Breast epithelium (tissue), 3 donors: ENCODE measurements at regions not wholly inside any gene's neighbourhood (a gene's known extent, or its start where the extent isn't known, plus 50 kb on each side); places are given as distances from the start of the nearest gene placed in this dataset.

ENCODE experiments used
- CTCF ChIP-seq, 3 donors: fragments of 450-650 bp; IDR thresholded peaks; one replicate each; pipeline ENCODE4 v1.5.1; 2016 to 2017; ENCODE audit warnings: antibody characterized with exemption in 3 of 3, mild to moderate bottlenecking in 3 of 3, moderate library complexity in 3 of 3
- POLR2A ChIP-seq: fragments of 450-650 bp; IDR thresholded peaks from one replicate; pipeline ENCODE4 v1.6.1; 2016; ENCODE audit warnings: antibody characterized with exemption, mild to moderate bottlenecking, moderate library complexity
- POLR2AphosphoS5 ChIP-seq, 3 donors: sonication (generic); formaldehyde crosslinking; IDR thresholded peaks; one replicate each; pipeline ENCODE4 v1.6.1; 2017; ENCODE audit warnings: antibody characterized with exemption in 3 of 3

GRCh38 chr12:27388650-27389049 lies 56.0 kb downstream of the BMAL2 start:
- TF ChIP-seq CTCF (IDR thresholded peaks at IDR 0.05), result no peak
- no peak for TF ChIP-seq POLR2A
- TF ChIP-seq POLR2AphosphoS5 (IDR thresholded peaks at IDR 0.05), result no peak
